HEK293 (cell line): ENCODE measurements at regions not wholly inside any gene's neighbourhood (a gene's known extent, or its start where the extent isn't known, plus 50 kb on each side); places are given as distances from the start of the nearest gene placed in this dataset.

Experiments
- ZBTB21 ChIP-seq: fragments of 450-650 bp; formaldehyde crosslinking; IDR thresholded peaks from 2 replicates; pipeline ENCODE4 v1.5.1; 2017; ENCODE audit warnings: missing biosample characterization, missing genetic modification characterization
- ZNF2 ChIP-seq: fragments of 450-650 bp; formaldehyde crosslinking; IDR thresholded peaks from 2 replicates; pipeline ENCODE4 v1.5.1; 2016; ENCODE audit warnings: missing biosample characterization, missing genetic modification characterization
- ZNF274 ChIP-seq, 2 experiments: fragments of 200-500 bp in 1 of 2; fragments of 450-650 bp in 1 of 2; sonication (Bioruptor generic) in 1 of 2; formaldehyde crosslinking in 1 of 2; IDR thresholded peaks; 2 replicates each; pipeline versions ENCODE4 v1.5.1 to v1.6.1; 2014 to 2016; ENCODE audit warnings: borderline replicate concordance in 1 of 2, inconsistent platforms in 1 of 2, low read length in 1 of 2, missing biosample characterization in 1 of 2, missing genetic modification characterization in 1 of 2
- ZNF394 ChIP-seq: fragments of 450-650 bp; formaldehyde crosslinking; IDR thresholded peaks from 2 replicates; pipeline ENCODE4 v1.5.1; 2016; ENCODE audit warnings: missing biosample characterization, missing genetic modification characterization, mild to moderate bottlenecking, moderate library complexity, borderline replicate concordance
- TF ChIP-seq, protein P1 (sequence below): fragments of 450-650 bp; formaldehyde crosslinking; IDR thresholded peaks from 2 replicates; pipeline ENCODE4 v1.5.1; 2016; ENCODE audit warnings: missing biosample characterization, missing genetic modification characterization
- TF ChIP-seq, protein P2 (sequence below): fragments of 450-650 bp; IDR thresholded peaks from 2 replicates; pipeline ENCODE4 v1.5.1; 2018; ENCODE audit warnings: missing biosample characterization, missing genetic modification characterization

DNA sequence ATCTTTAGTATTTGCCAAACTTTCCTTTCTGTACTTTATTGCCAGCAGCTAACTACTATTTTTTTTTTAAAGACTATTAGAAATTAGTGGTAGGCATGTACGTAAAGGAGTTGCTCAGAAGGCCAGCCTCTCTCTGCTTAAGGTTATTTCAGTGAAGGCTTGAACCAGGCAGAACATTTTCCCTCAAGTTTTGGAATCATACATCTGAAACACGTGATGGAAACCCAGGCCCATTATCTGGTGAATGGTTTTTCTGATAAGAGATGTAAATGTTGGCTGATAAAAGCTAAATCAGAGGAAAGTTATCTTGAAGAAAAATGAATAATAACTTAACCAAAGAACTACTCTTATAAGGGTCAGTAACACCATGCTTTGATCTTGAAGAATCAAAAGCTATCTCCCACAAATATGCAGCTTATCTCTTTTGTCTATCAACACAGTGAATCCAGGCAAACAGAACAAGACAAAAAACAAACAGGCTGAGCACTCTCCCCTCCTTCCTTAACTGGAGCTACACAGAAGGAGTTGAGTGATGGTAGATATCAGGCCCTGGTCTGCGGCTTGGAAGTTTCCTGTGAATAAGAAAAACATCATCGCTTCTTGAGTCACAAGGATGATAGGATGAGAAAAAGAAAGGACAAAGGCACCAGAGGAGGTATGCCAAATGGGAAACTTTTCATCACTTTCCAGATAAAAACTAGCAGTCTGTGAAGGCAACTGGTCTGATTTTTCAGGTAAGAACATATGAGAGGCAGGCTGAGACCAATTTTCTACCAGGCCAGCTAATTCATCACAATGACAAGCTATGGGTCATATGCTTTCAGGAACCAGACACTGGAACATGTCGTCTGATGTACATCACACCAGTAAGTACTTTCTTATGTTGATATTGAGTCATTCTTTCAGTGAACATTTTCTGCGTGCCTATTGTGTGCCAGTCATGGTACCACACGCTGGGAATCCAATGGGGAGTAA is 88.4 kb upstream of the STK17B start:
- TF ChIP-seq, protein P1, sequence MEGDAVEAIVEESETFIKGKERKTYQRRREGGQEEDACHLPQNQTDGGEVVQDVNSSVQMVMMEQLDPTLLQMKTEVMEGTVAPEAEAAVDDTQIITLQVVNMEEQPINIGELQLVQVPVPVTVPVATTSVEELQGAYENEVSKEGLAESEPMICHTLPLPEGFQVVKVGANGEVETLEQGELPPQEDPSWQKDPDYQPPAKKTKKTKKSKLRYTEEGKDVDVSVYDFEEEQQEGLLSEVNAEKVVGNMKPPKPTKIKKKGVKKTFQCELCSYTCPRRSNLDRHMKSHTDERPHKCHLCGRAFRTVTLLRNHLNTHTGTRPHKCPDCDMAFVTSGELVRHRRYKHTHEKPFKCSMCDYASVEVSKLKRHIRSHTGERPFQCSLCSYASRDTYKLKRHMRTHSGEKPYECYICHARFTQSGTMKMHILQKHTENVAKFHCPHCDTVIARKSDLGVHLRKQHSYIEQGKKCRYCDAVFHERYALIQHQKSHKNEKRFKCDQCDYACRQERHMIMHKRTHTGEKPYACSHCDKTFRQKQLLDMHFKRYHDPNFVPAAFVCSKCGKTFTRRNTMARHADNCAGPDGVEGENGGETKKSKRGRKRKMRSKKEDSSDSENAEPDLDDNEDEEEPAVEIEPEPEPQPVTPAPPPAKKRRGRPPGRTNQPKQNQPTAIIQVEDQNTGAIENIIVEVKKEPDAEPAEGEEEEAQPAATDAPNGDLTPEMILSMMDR (tag by site-specific recombination) = no peak
- TF ChIP-seq ZNF394 (tag by site-specific recombination) (no peak), ZNF2 (tag by site-specific recombination) (no peak), ZNF274 (IDR thresholded peaks at IDR 0.05; ENCODE audit: low read length) (no peak), ZNF274 (tag by site-specific recombination; IDR thresholded peaks at IDR 0.05; ENCODE audit: borderline replicate concordance) (no peak), ZBTB21 (no peak)
- TF ChIP-seq, protein P2, sequence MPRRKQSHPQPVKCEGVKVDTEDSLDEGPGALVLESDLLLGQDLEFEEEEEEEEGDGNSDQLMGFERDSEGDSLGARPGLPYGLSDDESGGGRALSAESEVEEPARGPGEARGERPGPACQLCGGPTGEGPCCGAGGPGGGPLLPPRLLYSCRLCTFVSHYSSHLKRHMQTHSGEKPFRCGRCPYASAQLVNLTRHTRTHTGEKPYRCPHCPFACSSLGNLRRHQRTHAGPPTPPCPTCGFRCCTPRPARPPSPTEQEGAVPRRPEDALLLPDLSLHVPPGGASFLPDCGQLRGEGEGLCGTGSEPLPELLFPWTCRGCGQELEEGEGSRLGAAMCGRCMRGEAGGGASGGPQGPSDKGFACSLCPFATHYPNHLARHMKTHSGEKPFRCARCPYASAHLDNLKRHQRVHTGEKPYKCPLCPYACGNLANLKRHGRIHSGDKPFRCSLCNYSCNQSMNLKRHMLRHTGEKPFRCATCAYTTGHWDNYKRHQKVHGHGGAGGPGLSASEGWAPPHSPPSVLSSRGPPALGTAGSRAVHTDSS (tag by site-specific recombination) = no peak
